Vagina (tissue), 2 donors: ENCODE measurements at regions not wholly inside any gene's neighbourhood (a gene's known extent, or its start where the extent isn't known, plus 50 kb on each side); places are given as distances from the start of the nearest gene placed in this dataset.

Experiments
- POLR2A ChIP-seq, 2 donors: fragments of 450-650 bp; IDR thresholded peaks; one replicate each; pipeline ENCODE4 v1.6.1; 2017; ENCODE audit warnings: antibody characterized with exemption in 2 of 2, mild to moderate bottlenecking in 2 of 2, moderate library complexity in 2 of 2
- TF ChIP-seq, protein P1 (sequence below), 3 experiments: fragments of 450-650 bp in 2 of 3; fragments of 200-600 bp in 1 of 3; sonication (generic) in 1 of 3; IDR thresholded peaks; one replicate each; pipeline ENCODE4 v1.5.1; 2017 to 2019; ENCODE audit warnings: antibody characterized with exemption in 3 of 3, mild to moderate bottlenecking in 2 of 3, moderate library complexity in 2 of 3

GRCh38 chr14:65879248-65880009 lies 466.9 kb downstream of the FUT8 start:
- TF ChIP-seq, protein P1, sequence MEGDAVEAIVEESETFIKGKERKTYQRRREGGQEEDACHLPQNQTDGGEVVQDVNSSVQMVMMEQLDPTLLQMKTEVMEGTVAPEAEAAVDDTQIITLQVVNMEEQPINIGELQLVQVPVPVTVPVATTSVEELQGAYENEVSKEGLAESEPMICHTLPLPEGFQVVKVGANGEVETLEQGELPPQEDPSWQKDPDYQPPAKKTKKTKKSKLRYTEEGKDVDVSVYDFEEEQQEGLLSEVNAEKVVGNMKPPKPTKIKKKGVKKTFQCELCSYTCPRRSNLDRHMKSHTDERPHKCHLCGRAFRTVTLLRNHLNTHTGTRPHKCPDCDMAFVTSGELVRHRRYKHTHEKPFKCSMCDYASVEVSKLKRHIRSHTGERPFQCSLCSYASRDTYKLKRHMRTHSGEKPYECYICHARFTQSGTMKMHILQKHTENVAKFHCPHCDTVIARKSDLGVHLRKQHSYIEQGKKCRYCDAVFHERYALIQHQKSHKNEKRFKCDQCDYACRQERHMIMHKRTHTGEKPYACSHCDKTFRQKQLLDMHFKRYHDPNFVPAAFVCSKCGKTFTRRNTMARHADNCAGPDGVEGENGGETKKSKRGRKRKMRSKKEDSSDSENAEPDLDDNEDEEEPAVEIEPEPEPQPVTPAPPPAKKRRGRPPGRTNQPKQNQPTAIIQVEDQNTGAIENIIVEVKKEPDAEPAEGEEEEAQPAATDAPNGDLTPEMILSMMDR (IDR thresholded peaks at IDR 0.05) = no peak
- no peak for TF ChIP-seq POLR2A (IDR thresholded peaks at IDR 0.05)
